Keratinocyte (primary cell): ENCODE measurements at regions not wholly inside any gene's neighbourhood (a gene's known extent, or its start where the extent isn't known, plus 50 kb on each side); places are given as distances from the start of the nearest gene placed in this dataset.

Experiments used
- EZH2 ChIP-seq: IDR thresholded peaks from one replicate; pipeline ENCODE4 v1.6.1; 2012; ENCODE audit warnings: inconsistent platforms, mild to moderate bottlenecking, low read length, moderate library complexity
- TF ChIP-seq, protein P1 (sequence below), 3 experiments: IDR thresholded peaks in 1 of 3; conservative IDR thresholded peaks in 1 of 3; optimal IDR thresholded peaks in 1 of 3; 2 replicates in 2 of 3; 3 replicates in 1 of 3; pipeline versions ENCODE3 to v1.5.1; 2011; ENCODE audit warnings: low read length in 3 of 3, mild to moderate bottlenecking in 3 of 3, moderate library complexity in 2 of 3, control low read depth in 1 of 3, inconsistent platforms in 1 of 3; ENCODE audit not compliant: insufficient read depth in 2 of 3; ENCODE audit errors: extremely low read depth in 1 of 3

DNA sequence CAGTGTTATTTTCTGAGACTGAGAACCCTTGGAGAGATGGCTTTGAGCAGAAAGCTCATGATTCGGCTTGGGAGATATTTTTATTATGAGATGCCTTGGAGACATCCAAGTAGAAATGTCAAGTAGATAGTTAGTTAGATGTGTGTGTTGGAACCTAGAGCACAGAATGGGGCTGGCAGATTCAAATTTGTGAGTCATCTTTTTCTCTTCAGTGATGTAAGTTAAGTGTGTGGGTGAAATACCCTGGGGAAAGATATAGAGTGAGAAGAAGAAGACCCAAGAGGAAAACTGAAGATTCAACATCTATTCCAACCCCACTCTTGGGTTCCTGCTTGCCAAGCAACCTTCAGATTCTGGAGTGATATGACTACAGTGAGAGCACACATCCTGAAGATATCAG lies 580.8 kb upstream of the AMOT start:
- TF ChIP-seq, protein P1, sequence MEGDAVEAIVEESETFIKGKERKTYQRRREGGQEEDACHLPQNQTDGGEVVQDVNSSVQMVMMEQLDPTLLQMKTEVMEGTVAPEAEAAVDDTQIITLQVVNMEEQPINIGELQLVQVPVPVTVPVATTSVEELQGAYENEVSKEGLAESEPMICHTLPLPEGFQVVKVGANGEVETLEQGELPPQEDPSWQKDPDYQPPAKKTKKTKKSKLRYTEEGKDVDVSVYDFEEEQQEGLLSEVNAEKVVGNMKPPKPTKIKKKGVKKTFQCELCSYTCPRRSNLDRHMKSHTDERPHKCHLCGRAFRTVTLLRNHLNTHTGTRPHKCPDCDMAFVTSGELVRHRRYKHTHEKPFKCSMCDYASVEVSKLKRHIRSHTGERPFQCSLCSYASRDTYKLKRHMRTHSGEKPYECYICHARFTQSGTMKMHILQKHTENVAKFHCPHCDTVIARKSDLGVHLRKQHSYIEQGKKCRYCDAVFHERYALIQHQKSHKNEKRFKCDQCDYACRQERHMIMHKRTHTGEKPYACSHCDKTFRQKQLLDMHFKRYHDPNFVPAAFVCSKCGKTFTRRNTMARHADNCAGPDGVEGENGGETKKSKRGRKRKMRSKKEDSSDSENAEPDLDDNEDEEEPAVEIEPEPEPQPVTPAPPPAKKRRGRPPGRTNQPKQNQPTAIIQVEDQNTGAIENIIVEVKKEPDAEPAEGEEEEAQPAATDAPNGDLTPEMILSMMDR (optimal IDR thresholded peaks at IDR 0.05 in 1 of 3, IDR thresholded peaks at IDR 0.05 in 1 of 3, conservative IDR thresholded peaks at IDR 0.05 in 1 of 3; ENCODE audit: extremely low read depth in 1 of 3, insufficient read depth in 2 of 3, low read length in 3 of 3): no peak
- TF ChIP-seq EZH2: no peak
